ENCODE measurements at regions not wholly inside any gene's neighbourhood (a gene's known extent, or its start where the extent isn't known, plus 50 kb on each side); places are given as distances from the start of the nearest gene placed in this dataset.

DNA sequence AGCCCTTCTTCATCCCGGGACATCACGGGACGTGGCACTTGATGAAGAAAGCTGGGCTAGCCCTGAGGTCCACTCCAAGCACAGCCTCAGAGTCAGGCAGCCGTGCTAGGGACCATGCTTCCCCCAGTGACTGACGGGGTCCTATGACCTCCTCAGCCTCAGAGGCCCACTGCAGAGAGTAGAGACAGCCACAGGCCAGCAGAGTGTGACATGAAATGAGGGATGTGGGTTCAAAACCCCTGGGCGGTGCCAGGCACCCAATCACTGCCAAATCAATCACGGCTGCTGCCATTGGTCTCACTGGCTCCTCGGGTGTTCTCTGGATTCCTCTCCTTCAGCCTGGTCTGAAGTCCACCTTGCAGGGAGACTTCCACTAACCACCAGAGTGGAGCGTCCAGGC is 197.7 kb upstream of the CDH4 start (continued):
- TF ChIP-seq, protein P1, sequence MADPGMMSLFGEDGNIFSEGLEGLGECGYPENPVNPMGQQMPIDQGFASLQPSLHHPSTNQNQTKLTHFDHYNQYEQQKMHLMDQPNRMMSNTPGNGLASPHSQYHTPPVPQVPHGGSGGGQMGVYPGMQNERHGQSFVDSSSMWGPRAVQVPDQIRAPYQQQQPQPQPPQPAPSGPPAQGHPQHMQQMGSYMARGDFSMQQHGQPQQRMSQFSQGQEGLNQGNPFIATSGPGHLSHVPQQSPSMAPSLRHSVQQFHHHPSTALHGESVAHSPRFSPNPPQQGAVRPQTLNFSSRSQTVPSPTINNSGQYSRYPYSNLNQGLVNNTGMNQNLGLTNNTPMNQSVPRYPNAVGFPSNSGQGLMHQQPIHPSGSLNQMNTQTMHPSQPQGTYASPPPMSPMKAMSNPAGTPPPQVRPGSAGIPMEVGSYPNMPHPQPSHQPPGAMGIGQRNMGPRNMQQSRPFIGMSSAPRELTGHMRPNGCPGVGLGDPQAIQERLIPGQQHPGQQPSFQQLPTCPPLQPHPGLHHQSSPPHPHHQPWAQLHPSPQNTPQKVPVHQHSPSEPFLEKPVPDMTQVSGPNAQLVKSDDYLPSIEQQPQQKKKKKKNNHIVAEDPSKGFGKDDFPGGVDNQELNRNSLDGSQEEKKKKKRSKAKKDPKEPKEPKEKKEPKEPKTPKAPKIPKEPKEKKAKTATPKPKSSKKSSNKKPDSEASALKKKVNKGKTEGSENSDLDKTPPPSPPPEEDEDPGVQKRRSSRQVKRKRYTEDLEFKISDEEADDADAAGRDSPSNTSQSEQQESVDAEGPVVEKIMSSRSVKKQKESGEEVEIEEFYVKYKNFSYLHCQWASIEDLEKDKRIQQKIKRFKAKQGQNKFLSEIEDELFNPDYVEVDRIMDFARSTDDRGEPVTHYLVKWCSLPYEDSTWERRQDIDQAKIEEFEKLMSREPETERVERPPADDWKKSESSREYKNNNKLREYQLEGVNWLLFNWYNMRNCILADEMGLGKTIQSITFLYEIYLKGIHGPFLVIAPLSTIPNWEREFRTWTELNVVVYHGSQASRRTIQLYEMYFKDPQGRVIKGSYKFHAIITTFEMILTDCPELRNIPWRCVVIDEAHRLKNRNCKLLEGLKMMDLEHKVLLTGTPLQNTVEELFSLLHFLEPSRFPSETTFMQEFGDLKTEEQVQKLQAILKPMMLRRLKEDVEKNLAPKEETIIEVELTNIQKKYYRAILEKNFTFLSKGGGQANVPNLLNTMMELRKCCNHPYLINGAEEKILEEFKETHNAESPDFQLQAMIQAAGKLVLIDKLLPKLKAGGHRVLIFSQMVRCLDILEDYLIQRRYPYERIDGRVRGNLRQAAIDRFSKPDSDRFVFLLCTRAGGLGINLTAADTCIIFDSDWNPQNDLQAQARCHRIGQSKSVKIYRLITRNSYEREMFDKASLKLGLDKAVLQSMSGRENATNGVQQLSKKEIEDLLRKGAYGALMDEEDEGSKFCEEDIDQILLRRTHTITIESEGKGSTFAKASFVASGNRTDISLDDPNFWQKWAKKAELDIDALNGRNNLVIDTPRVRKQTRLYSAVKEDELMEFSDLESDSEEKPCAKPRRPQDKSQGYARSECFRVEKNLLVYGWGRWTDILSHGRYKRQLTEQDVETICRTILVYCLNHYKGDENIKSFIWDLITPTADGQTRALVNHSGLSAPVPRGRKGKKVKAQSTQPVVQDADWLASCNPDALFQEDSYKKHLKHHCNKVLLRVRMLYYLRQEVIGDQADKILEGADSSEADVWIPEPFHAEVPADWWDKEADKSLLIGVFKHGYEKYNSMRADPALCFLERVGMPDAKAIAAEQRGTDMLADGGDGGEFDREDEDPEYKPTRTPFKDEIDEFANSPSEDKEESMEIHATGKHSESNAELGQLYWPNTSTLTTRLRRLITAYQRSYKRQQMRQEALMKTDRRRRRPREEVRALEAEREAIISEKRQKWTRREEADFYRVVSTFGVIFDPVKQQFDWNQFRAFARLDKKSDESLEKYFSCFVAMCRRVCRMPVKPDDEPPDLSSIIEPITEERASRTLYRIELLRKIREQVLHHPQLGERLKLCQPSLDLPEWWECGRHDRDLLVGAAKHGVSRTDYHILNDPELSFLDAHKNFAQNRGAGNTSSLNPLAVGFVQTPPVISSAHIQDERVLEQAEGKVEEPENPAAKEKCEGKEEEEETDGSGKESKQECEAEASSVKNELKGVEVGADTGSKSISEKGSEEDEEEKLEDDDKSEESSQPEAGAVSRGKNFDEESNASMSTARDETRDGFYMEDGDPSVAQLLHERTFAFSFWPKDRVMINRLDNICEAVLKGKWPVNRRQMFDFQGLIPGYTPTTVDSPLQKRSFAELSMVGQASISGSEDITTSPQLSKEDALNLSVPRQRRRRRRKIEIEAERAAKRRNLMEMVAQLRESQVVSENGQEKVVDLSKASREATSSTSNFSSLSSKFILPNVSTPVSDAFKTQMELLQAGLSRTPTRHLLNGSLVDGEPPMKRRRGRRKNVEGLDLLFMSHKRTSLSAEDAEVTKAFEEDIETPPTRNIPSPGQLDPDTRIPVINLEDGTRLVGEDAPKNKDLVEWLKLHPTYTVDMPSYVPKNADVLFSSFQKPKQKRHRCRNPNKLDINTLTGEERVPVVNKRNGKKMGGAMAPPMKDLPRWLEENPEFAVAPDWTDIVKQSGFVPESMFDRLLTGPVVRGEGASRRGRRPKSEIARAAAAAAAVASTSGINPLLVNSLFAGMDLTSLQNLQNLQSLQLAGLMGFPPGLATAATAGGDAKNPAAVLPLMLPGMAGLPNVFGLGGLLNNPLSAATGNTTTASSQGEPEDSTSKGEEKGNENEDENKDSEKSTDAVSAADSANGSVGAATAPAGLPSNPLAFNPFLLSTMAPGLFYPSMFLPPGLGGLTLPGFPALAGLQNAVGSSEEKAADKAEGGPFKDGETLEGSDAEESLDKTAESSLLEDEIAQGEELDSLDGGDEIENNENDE (IDR thresholded peaks at IDR 0.05; ENCODE audit: insufficient replicate concordance, low read length): no peak
- TF ChIP-seq SUZ12 (IDR thresholded peaks at IDR 0.05; ENCODE audit: low read length) (no peak), FOSL1 (IDR thresholded peaks at IDR 0.05; ENCODE audit: insufficient read depth, low read depth, low read length) (no peak), CHD2 (IDR thresholded peaks at IDR 0.05; ENCODE audit: low read length) (no peak), SAP30 (IDR thresholded peaks at IDR 0.05; ENCODE audit: insufficient read depth, insufficient replicate concordance, low read length) (no peak), SP4 (IDR thresholded peaks at IDR 0.05; ENCODE audit: low read length) (no peak)
- TF ChIP-seq, protein P2, sequence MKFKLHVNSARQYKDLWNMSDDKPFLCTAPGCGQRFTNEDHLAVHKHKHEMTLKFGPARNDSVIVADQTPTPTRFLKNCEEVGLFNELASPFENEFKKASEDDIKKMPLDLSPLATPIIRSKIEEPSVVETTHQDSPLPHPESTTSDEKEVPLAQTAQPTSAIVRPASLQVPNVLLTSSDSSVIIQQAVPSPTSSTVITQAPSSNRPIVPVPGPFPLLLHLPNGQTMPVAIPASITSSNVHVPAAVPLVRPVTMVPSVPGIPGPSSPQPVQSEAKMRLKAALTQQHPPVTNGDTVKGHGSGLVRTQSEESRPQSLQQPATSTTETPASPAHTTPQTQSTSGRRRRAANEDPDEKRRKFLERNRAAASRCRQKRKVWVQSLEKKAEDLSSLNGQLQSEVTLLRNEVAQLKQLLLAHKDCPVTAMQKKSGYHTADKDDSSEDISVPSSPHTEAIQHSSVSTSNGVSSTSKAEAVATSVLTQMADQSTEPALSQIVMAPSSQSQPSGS (IDR thresholded peaks at IDR 0.05; ENCODE audit: low read length): no peak
- TF ChIP-seq, protein P3, sequence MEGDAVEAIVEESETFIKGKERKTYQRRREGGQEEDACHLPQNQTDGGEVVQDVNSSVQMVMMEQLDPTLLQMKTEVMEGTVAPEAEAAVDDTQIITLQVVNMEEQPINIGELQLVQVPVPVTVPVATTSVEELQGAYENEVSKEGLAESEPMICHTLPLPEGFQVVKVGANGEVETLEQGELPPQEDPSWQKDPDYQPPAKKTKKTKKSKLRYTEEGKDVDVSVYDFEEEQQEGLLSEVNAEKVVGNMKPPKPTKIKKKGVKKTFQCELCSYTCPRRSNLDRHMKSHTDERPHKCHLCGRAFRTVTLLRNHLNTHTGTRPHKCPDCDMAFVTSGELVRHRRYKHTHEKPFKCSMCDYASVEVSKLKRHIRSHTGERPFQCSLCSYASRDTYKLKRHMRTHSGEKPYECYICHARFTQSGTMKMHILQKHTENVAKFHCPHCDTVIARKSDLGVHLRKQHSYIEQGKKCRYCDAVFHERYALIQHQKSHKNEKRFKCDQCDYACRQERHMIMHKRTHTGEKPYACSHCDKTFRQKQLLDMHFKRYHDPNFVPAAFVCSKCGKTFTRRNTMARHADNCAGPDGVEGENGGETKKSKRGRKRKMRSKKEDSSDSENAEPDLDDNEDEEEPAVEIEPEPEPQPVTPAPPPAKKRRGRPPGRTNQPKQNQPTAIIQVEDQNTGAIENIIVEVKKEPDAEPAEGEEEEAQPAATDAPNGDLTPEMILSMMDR (IDR thresholded peaks at IDR 0.05; ENCODE audit: control extremely low read depth in 1 of 3, insufficient read depth in 1 of 3, low read depth in 1 of 3, low read length in 3 of 3): no peak

All from H1 (cell line).